Mucosa of descending colon (tissue), 3 donors: ENCODE measurements at regions not wholly inside any gene's neighbourhood (a gene's known extent, or its start where the extent isn't known, plus 50 kb on each side); places are given as distances from the start of the nearest gene placed in this dataset.
"Not testable (repeated sequence)": the region's sequence is repeated elsewhere in the genome, so short reads cannot be mapped to it uniquely, and the experiment has no call there.

Experiments used
- ATAC-seq: fragments of 200-7000 bp; cut with Tn5 transposase; one replicate; pipeline ENCODE4 v1.9.1; 2020; ENCODE audit warnings: mild to moderate bottlenecking, moderate library complexity
- DNase-seq, 3 donors: peaks; one replicate each; pipeline ENCODE4 v3.0.0-alpha.2; 2020
- H3K36me3 ChIP-seq: fragments of 200-600 bp; one replicate; pipeline ENCODE4 v1.8.0; 2021; ENCODE audit warnings: low read depth, mild to moderate bottlenecking
- H3K4me1 ChIP-seq: fragments of 200-600 bp; one replicate; pipeline ENCODE4 v1.8.0; 2021; ENCODE audit warnings: low read depth, mild to moderate bottlenecking
- H3K4me3 ChIP-seq: fragments of 200-600 bp; one replicate; pipeline ENCODE4 v1.8.0; 2021; ENCODE audit warnings: mild to moderate bottlenecking
- H3K9me3 ChIP-seq: fragments of 200-600 bp; one replicate; pipeline ENCODE4 v1.8.0; 2021; ENCODE audit warnings: mild to moderate bottlenecking
- CTCF ChIP-seq: fragments of 200-600 bp; IDR thresholded peaks from one replicate; pipeline ENCODE4 v1.8.0; 2022; ENCODE audit warnings: antibody characterized with exemption, mild to moderate bottlenecking
- intact Hi-C, 2 donors: fragments of 100-400 bp; cut with DNase I in 1 of 2; cut with micrococcal nuclease in 1 of 2; formaldehyde crosslinking; loops; one replicate each; pipeline versions ENCODE4 v1.11.0 to v1.11.1; 2022; cut with DNase I, micrococcal nuclease
- donor health status: DM: no; HTN: no; CAD: no; lungs with moderate emphysema.
- donor health status: DM: no; HTN: no; CAD: no.
- donor health status: DM: no; HTN: yes; CAD: no.

GRCh38 chr6:51108563-51109234, 290.0 kb downstream of the TFAP2B start:
- Histone ChIP-seq H3K4me3 (no peak overlapping the region), H3K36me3 (no peaks in the 10 kb centered on the region), H3K4me1 (no peaks in the 10 kb centered on the region), H3K9me3 (no peaks in the 10 kb centered on the region)
- no peak for TF ChIP-seq CTCF
- ATAC-seq (no peak), DNase-seq (no peak)
- intact Hi-C loops: no loop called here

- ATAC-seq: no peak
Observed at GRCh38 chr6:51112731-51113130, 294.1 kb downstream of the TFAP2B start.

GRCh38 chr6:51116723-51117122, 298.1 kb downstream of the TFAP2B start:
- H3K9me3 ChIP-seq: no peaks in the 10 kb centered on the region
- ATAC-seq (no peak), DNase-seq (no peak)
- H3K4me1 ChIP-seq: no peaks in the 10 kb centered on the region
- TF ChIP-seq CTCF: no peak
- no peaks in the 10 kb centered on the region for H3K36me3 ChIP-seq
- no peak overlapping the region for H3K4me3 ChIP-seq
- intact Hi-C loops: no loop called here

More at GRCh38 chr6:51112731-51113130, 294.1 kb downstream of the TFAP2B start:
- Histone ChIP-seq H3K9me3 (no peaks in the 10 kb centered on the region), H3K4me1 (no peaks in the 10 kb centered on the region), H3K36me3 (no peaks in the 10 kb centered on the region), H3K4me3 (no peak overlapping the region)
- DNase-seq: no peak
- TF ChIP-seq CTCF: no peak
- intact Hi-C loops: no loop called here

- Histone ChIP-seq H3K9me3 (no peaks in the 10 kb centered on the region), H3K36me3 (no peaks in the 10 kb centered on the region), H3K4me1 (no peaks in the 10 kb centered on the region), H3K4me3 (no peak overlapping the region)
- intact Hi-C loops: no loop called here
- TF ChIP-seq CTCF: no peak
- DNase-seq (peak in 1 of 3 donors; percentile 7), ATAC-seq (peak; percentile 69)
Observed at GRCh38 chr6:51118792-51119191, 300.1 kb downstream of the TFAP2B start.

- ATAC-seq (no peak), DNase-seq (no peak)
- Histone ChIP-seq H3K36me3 (no peaks in the 10 kb centered on the region), H3K4me3 (no peak overlapping the region), H3K9me3 (no peaks in the 10 kb centered on the region), H3K4me1 (no peaks in the 10 kb centered on the region)
- TF ChIP-seq CTCF: no peak
- intact Hi-C loops: no loop called here
Observed at GRCh38 chr6:51120016-51120415, 301.3 kb downstream of the TFAP2B start.

GRCh38 chr6:51121380-51121976, 302.8 kb downstream of the TFAP2B start:
- H3K4me3 ChIP-seq, H3K9me3 ChIP-seq, H3K36me3 ChIP-seq, H3K4me1 ChIP-seq, DNase-seq, ATAC-seq, intact Hi-C loops: not testable (repeated sequence)
